Stomach (tissue), 8 donors: ENCODE measurements at regions not wholly inside any gene's neighbourhood (a gene's known extent, or its start where the extent isn't known, plus 50 kb on each side); places are given as distances from the start of the nearest gene placed in this dataset.

Source experiments
- DNase-seq, 2 donors: peaks; one replicate each; pipeline versions ENCODE4 v3.0.0 to v3.0.0-alpha.2; 2013 to 2019
- H3K27ac ChIP-seq, 5 donors: fragments of 200-600 bp in 4 of 5; sonication (generic) in 4 of 5; one replicate each; pipeline ENCODE4 v1.5.1; 2013 to 2019; ENCODE audit warnings: mild to moderate bottlenecking in 1 of 5, moderate library complexity in 1 of 5
- H3K27me3 ChIP-seq, 3 donors: fragments of 200-600 bp; sonication (generic); one replicate each; pipeline ENCODE4 v1.5.1; 2017 to 2019; ENCODE audit warnings: mixed run types in 1 of 3
- H3K36me3 ChIP-seq, 4 donors: fragments of 200-600 bp; sonication (generic); 1 replicate in 3 of 4; 2 replicates in 1 of 4; pipeline ENCODE4 v1.5.1; 2016 to 2019
- H3K4me1 ChIP-seq, 4 donors: fragments of 200-600 bp; sonication (generic); one replicate each; pipeline ENCODE4 v1.5.1; 2016 to 2019
- H3K4me3 ChIP-seq, 4 donors: fragments of 200-600 bp; sonication (generic) in 3 of 4; one replicate each; pipeline ENCODE4 v1.5.1; 2016 to 2019; ENCODE audit warnings: mild to moderate bottlenecking in 1 of 4
- H3K9me3 ChIP-seq, 4 donors: fragments of 200-600 bp; sonication (generic); one replicate each; pipeline ENCODE4 v1.5.1; 2016 to 2019
- EP300 ChIP-seq: sonication (generic); formaldehyde crosslinking; IDR thresholded peaks from one replicate; pipeline ENCODE4 v1.6.1; 2017; ENCODE audit warnings: antibody characterized with exemption
- POLR2A ChIP-seq, 4 donors: fragments of 450-650 bp; IDR thresholded peaks; one replicate each; pipeline ENCODE4 v1.6.1; 2016; ENCODE audit warnings: antibody characterized with exemption in 4 of 4, control low read depth in 2 of 4, mild to moderate bottlenecking in 1 of 4, moderate library complexity in 1 of 4
- POLR2AphosphoS5 ChIP-seq, 3 donors: sonication (generic); formaldehyde crosslinking; IDR thresholded peaks; one replicate each; pipeline ENCODE4 v1.6.1; 2016; ENCODE audit warnings: antibody characterized with exemption in 3 of 3
- WGBS, 5 donors: extraction: QIAGEN DNeasy Blood & Tissue Kit in 3 of 5; methylation state at CpG; one replicate each; pipeline versions ENCODE4 v1.1.5 to v1.1.7; 2013 to 2018; 5-methylcytosine and 5-hydroxymethylcytosine counted together
- intact Hi-C: fragments of 100-400 bp; cut with DNase I; formaldehyde crosslinking; loops from one replicate; pipeline ENCODE4 v1.15.1; 2023; ENCODE audit warnings: low total_unique reads
- TF ChIP-seq, protein P1 (sequence below), 7 experiments: fragments of 450-650 bp in 4 of 7; fragments of 200-600 bp in 3 of 7; sonication (generic) in 3 of 7; IDR thresholded peaks; one replicate each; pipeline ENCODE4 v1.5.1; 2016 to 2019; ENCODE audit warnings: antibody characterized with exemption in 7 of 7, control low read depth in 2 of 7, mild to moderate bottlenecking in 1 of 7
- donor health status: healthy with polysubstance abuse.
- donor health status: Bipolar disorder and iron deficiency.
- donor health status: healthy.

GRCh38 chr6:131368198-131368911 is 204.7 kb upstream of the ARG1 start:
- peak; percentile 73 to 80 for DNase-seq

GRCh38 chr6:131372535-131372934 is 200.5 kb upstream of the ARG1 start:
- 75 to 84% (median 78%) methylated on average over 5 of the region's 5 CpGs for WGBS, 5 donors
- intact Hi-C loops = no loop called here
- Histone ChIP-seq H3K27me3 (no peaks in the 10 kb centered on the region), H3K4me1 (peaks cover 8 to 20% (median 13%) of the 10 kb centered on the region in 4 donors), H3K36me3 (no peaks in the 10 kb centered on the region), H3K27ac (no peak overlapping the region), H3K9me3 (no peaks in the 10 kb centered on the region), H3K4me3 (no peak overlapping the region)
- DNase-seq = no peak
- TF ChIP-seq POLR2AphosphoS5 (IDR thresholded peaks at IDR 0.05) = no peak
- TF ChIP-seq, protein P1, sequence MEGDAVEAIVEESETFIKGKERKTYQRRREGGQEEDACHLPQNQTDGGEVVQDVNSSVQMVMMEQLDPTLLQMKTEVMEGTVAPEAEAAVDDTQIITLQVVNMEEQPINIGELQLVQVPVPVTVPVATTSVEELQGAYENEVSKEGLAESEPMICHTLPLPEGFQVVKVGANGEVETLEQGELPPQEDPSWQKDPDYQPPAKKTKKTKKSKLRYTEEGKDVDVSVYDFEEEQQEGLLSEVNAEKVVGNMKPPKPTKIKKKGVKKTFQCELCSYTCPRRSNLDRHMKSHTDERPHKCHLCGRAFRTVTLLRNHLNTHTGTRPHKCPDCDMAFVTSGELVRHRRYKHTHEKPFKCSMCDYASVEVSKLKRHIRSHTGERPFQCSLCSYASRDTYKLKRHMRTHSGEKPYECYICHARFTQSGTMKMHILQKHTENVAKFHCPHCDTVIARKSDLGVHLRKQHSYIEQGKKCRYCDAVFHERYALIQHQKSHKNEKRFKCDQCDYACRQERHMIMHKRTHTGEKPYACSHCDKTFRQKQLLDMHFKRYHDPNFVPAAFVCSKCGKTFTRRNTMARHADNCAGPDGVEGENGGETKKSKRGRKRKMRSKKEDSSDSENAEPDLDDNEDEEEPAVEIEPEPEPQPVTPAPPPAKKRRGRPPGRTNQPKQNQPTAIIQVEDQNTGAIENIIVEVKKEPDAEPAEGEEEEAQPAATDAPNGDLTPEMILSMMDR (IDR thresholded peaks at IDR 0.05) = no peak
- TF ChIP-seq EP300 = no peak
- no peak for TF ChIP-seq POLR2A (IDR thresholded peaks at IDR 0.05)

More at GRCh38 chr6:131368198-131368911, 204.7 kb upstream of the ARG1 start:
- 8 to 18% (median 12%) methylated on average over 6 of the region's 6 CpGs for WGBS, 5 donors
- Histone ChIP-seq H3K36me3 (no peaks in the 10 kb centered on the region), H3K4me1 (peaks cover 12 to 38% (median 21%) of the 10 kb centered on the region in 4 donors), H3K27me3 (no peaks in the 10 kb centered on the region), H3K27ac (peak overlapping the region; percentile 2 to 70 (median 40)), H3K4me3 (no peak overlapping the region), H3K9me3 (no peaks in the 10 kb centered on the region)
- TF ChIP-seq POLR2AphosphoS5 (IDR thresholded peaks at IDR 0.05) (peak in 1 of 3 donors; percentile 37), EP300 (no peak), POLR2A (IDR thresholded peaks at IDR 0.05) (no peak)
- TF ChIP-seq, protein P1 (IDR thresholded peaks at IDR 0.05) = no peak
- intact Hi-C loops = no loop called here

- Histone ChIP-seq H3K27ac (no peak overlapping the region), H3K9me3 (no peaks in the 10 kb centered on the region), H3K4me3 (no peak overlapping the region), H3K4me1 (no peaks in the 10 kb centered on the region), H3K36me3 (no peaks in the 10 kb centered on the region), H3K27me3 (no peaks in the 10 kb centered on the region)
- 91 to 98% (median 97%) methylated on average over 7 of the region's 7 CpGs for WGBS, 5 donors
- TF ChIP-seq, protein P1 (IDR thresholded peaks at IDR 0.05) = no peak
- TF ChIP-seq EP300 (no peak), POLR2AphosphoS5 (IDR thresholded peaks at IDR 0.05) (no peak), POLR2A (IDR thresholded peaks at IDR 0.05) (no peak)
- DNase-seq = no peak
- intact Hi-C loops = no loop called here
Observed at GRCh38 chr6:131377112-131377705, 195.8 kb upstream of the ARG1 start.

- no peak for DNase-seq
Observed at GRCh38 chr6:131378874-131379273, 194.2 kb upstream of the ARG1 start.

More at GRCh38 chr6:131378874-131379273, 194.2 kb upstream of the ARG1 start:
- no peaks in the 10 kb centered on the region for H3K27me3 ChIP-seq
- H3K4me3 ChIP-seq = no peak overlapping the region
- no peak overlapping the region for H3K27ac ChIP-seq
- TF ChIP-seq EP300 (no peak), POLR2AphosphoS5 (IDR thresholded peaks at IDR 0.05) (no peak), POLR2A (IDR thresholded peaks at IDR 0.05) (no peak)
- TF ChIP-seq, protein P1 (IDR thresholded peaks at IDR 0.05) = no peak
- no peaks in the 10 kb centered on the region for H3K9me3 ChIP-seq
- H3K4me1 ChIP-seq = no peaks in the 10 kb centered on the region
- 96 to 100% (median 100%) methylated on average over 1 of the region's 1 CpG for WGBS, 5 donors
- intact Hi-C loops = no loop called here
- H3K36me3 ChIP-seq = no peaks in the 10 kb centered on the region
